Choroid plexus epithelial cell (primary cell): ENCODE measurements at regions not wholly inside any gene's neighbourhood (a gene's known extent, or its start where the extent isn't known, plus 50 kb on each side); places are given as distances from the start of the nearest gene placed in this dataset.

ENCODE experiments used
- DNase-seq: peaks from one replicate; pipeline ENCODE4 v3.0.0-alpha.2; 2010; ENCODE audit warnings: low read depth
- H3K4me3 ChIP-seq: 2 replicates; pipeline ENCODE4 v1.5.1; 2011; ENCODE audit warnings: low read depth, mild to moderate bottlenecking, control low read depth, low read length, moderate library complexity
- TF ChIP-seq, protein P1 (sequence below): conservative IDR thresholded peaks from 2 replicates; pipeline ENCODE4 v1.5.1; 2011; ENCODE audit warnings: low read depth, mild to moderate bottlenecking, control low read depth, inconsistent platforms, low read length, moderate library complexity

DNA sequence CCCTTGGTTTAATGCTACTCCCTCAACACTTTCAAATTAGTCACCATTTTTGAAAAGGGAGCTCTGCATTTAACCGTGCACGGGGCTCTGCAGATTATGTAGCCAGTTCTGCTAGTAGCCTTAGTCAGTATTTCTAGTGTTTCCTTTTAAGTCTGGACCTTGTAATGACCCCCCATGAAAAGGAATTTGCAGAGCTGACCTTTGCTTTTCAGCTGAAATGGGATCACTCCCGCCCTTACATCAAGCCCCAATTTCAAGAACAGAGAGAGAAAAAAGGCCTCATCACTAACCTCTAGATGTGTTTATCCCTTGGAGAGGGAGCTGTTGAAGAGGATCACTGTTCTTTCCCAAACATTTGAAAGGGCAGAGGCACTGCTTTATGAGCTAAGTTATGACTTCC is 490.7 kb upstream of the BTBD3 start:
- DNase-seq: peak; percentile 50
- TF ChIP-seq, protein P1, sequence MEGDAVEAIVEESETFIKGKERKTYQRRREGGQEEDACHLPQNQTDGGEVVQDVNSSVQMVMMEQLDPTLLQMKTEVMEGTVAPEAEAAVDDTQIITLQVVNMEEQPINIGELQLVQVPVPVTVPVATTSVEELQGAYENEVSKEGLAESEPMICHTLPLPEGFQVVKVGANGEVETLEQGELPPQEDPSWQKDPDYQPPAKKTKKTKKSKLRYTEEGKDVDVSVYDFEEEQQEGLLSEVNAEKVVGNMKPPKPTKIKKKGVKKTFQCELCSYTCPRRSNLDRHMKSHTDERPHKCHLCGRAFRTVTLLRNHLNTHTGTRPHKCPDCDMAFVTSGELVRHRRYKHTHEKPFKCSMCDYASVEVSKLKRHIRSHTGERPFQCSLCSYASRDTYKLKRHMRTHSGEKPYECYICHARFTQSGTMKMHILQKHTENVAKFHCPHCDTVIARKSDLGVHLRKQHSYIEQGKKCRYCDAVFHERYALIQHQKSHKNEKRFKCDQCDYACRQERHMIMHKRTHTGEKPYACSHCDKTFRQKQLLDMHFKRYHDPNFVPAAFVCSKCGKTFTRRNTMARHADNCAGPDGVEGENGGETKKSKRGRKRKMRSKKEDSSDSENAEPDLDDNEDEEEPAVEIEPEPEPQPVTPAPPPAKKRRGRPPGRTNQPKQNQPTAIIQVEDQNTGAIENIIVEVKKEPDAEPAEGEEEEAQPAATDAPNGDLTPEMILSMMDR: no peak
- no peak overlapping the region for H3K4me3 ChIP-seq

DNA sequence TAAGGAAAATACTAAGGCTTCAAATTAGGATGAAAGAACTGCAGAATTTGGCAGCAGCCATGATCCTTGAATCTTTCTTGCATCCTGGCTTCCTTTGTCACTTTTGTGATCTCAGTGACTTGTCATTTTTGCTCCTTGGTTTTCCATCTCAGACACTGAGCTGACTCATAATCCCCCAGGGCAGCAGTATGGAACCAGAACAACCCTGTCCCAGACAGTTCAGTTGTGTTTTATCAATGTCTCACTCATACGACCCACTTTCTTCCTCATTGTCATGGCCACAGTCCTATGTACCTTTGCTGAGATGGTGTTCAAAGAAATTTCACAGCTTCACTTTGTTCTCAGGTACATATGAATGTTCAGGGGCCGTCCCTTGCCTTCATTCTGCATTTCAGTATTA is 488.5 kb upstream of the BTBD3 start:
- no peak overlapping the region for H3K4me3 ChIP-seq
- TF ChIP-seq, protein P1: no peak
- DNase-seq: no peak

- TF ChIP-seq, protein P1: no peak
- DNase-seq: no peak
- H3K4me3 ChIP-seq: no peak overlapping the region
Measured at GRCh38 chr20:11429889-11430519, 487.7 kb upstream of the BTBD3 start.

GRCh38 chr20:11430652-11431051 is 487.0 kb upstream of the BTBD3 start:
- TF ChIP-seq, protein P1: no peak
- DNase-seq: no peak
- H3K4me3 ChIP-seq: no peak overlapping the region

DNA sequence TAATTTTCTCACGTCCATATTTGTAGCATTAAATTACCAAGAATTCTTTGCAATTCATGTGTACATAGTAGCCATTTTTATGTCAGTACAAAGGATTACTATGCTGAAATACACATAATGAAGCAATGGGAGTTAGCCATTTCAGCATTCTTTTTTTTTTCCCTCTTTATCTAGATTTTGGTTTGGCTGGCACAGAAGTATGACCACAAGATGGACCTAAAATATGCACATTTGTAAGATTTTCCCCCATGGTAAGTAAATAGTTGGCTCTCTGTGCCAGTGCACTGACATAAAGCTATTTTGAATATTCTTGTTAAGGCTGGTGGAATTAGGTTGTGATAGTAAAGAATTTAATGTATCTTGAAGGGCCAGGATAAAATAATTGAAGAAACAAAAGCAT is 486.1 kb upstream of the BTBD3 start:
- DNase-seq: peak; percentile 42
- TF ChIP-seq, protein P1: no peak
- H3K4me3 ChIP-seq: no peak overlapping the region

- peak; percentile 96 for DNase-seq
- TF ChIP-seq, protein P1: no peak
- no peak overlapping the region for H3K4me3 ChIP-seq
Measured at GRCh38 chr20:11432407-11432806, 485.3 kb upstream of the BTBD3 start.
